Small intestine (tissue), 7 donors: ENCODE measurements at regions not wholly inside any gene's neighbourhood (a gene's known extent, or its start where the extent isn't known, plus 50 kb on each side); places are given as distances from the start of the nearest gene placed in this dataset.

Experiments used
- DNase-seq, 2 donors: peaks; one replicate each; pipeline versions ENCODE4 v3.0.0 to v3.0.0-alpha.2; 2013
- FAIRE-seq: peaks from 2 replicates; lab custom pipeline; 2012; peaks lifted over from hg19 to GRCh38; lab: Jason Lieb, UNC
- H3K27ac ChIP-seq, 3 donors: one replicate each; pipeline ENCODE4 v1.5.1; 2013; ENCODE audit warnings: low read length in 2 of 3, mild to moderate bottlenecking in 2 of 3, control low read depth in 1 of 3, inconsistent platforms in 1 of 3, low read depth in 1 of 3, moderate library complexity in 1 of 3
- H3K27me3 ChIP-seq, 3 donors: one replicate each; pipeline ENCODE4 v1.6.1; 2013; ENCODE audit warnings: low read length in 3 of 3, inconsistent platforms in 1 of 3; ENCODE audit not compliant: control insufficient read depth in 3 of 3, insufficient read depth in 3 of 3
- H3K36me3 ChIP-seq, 3 donors: one replicate each; pipeline ENCODE4 v1.6.1; 2013; ENCODE audit warnings: low read length in 3 of 3, inconsistent platforms in 1 of 3, low read depth in 1 of 3, mild to moderate bottlenecking in 1 of 3, moderate library complexity in 1 of 3; ENCODE audit not compliant: control insufficient read depth in 3 of 3, insufficient read depth in 2 of 3
- H3K4me1 ChIP-seq, 3 donors: one replicate each; pipeline ENCODE4 v1.6.1; 2013; ENCODE audit warnings: low read length in 2 of 3, inconsistent platforms in 1 of 3, low read depth in 1 of 3, mild to moderate bottlenecking in 1 of 3, moderate library complexity in 1 of 3; ENCODE audit not compliant: control insufficient read depth in 3 of 3, insufficient read depth in 2 of 3
- H3K4me3 ChIP-seq, 3 donors: one replicate each; pipeline ENCODE4 v1.5.1; 2013; ENCODE audit warnings: low read length in 3 of 3, control low read depth in 1 of 3, inconsistent platforms in 1 of 3, low read depth in 1 of 3, mild to moderate bottlenecking in 1 of 3, moderate library complexity in 1 of 3
- H3K9me3 ChIP-seq, 2 donors: one replicate each; pipeline ENCODE4 v1.6.1; 2013; ENCODE audit warnings: low read depth in 1 of 2, low read length in 1 of 2; ENCODE audit not compliant: control insufficient read depth in 2 of 2, insufficient read depth in 1 of 2
- WGBS, 3 donors: extraction: QIAGEN DNeasy Blood & Tissue Kit; methylation state at CpG; one replicate each; pipeline ENCODE4 v1.1.7; 2013; 5-methylcytosine and 5-hydroxymethylcytosine counted together
- donor health status: healthy with polysubstance abuse.
- donor health status: control.
- donor health status: control.
- donor health status: Bipolar disorder and iron deficiency.
- donor health status: healthy.

DNA sequence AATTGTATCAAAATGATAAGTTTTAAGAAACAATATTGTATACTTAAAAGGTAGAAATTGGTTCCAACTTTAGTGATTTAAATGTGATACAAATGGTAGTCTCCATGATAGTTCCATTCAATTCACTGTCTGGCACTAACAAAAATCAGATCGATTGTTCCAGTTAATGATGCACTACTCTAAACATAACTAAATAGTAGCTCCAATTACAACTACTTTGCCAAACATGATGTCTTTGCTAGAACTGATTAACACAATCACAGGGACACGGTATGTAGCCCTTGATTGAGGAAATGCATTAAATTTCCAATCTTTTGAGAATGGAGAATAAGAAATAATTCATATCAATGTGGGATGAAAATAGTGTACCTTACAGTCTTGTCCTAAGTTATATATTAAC, 962.4 kb upstream of the GHITM start:
- FAIRE-seq (no peak), DNase-seq (no peak)
- H3K9me3 ChIP-seq: no peaks in the 10 kb centered on the region
- no peaks in the 10 kb centered on the region for H3K4me1 ChIP-seq
- no peaks in the 10 kb centered on the region for H3K36me3 ChIP-seq
- no peak overlapping the region for H3K27ac ChIP-seq
- H3K4me3 ChIP-seq: no peak overlapping the region
- no peaks in the 10 kb centered on the region for H3K27me3 ChIP-seq
- 45 to 59% (median 54%) methylated on average over 2 of the region's 2 CpGs for WGBS, 3 donors

DNA sequence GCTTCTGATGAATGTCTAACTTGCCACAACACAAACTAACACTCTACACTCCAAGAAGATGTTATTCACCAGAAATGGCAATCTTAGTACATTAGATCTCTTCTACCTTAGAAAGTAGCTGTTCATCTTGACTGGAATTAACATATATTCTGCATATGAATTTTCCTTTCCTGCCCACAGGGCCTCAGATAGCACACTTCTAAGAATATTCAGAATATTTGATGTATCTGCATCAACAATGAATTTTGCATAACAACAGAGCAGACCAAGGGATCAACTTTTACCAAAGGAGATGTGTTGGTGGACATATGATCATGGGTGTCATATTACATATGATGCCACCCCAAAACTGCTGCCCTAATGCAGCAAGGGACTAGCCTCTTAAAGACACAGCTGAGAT, 960.8 kb upstream of the GHITM start:
- Histone ChIP-seq H3K9me3 (no peaks in the 10 kb centered on the region), H3K27me3 (no peaks in the 10 kb centered on the region), H3K36me3 (no peaks in the 10 kb centered on the region), H3K27ac (no peak overlapping the region), H3K4me3 (no peak overlapping the region), H3K4me1 (no peaks in the 10 kb centered on the region)
- FAIRE-seq: no peak
- no peak for DNase-seq

DNA sequence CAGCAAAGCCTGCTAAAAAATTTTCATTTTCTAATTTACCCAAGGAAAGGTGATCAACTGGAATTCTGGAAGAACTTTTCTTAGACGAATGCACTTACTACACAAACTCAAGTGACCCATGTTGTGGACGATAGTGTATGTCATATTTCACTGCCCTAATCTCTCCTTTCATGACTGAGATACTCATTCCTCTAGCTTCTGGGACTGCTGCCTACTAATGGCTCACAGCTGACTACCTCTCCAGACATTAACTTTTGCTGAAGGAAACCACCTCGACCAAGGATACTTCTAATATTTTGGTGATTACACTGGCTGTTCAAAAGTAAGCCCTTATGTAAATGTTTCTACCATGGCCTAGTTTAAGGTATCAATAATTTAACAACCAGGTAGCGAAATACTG, 959.9 kb upstream of the GHITM start:
- H3K4me3 ChIP-seq: no peak overlapping the region
- H3K9me3 ChIP-seq: no peaks in the 10 kb centered on the region
- H3K27ac ChIP-seq: no peak overlapping the region
- H3K27me3 ChIP-seq: no peaks in the 10 kb centered on the region
- H3K36me3 ChIP-seq: no peaks in the 10 kb centered on the region
- no peak for DNase-seq
- WGBS, 3 donors: 71 to 88% (median 81%) methylated on average over 4 of the region's 4 CpGs
- no peaks in the 10 kb centered on the region for H3K4me1 ChIP-seq
- no peak for FAIRE-seq

DNA sequence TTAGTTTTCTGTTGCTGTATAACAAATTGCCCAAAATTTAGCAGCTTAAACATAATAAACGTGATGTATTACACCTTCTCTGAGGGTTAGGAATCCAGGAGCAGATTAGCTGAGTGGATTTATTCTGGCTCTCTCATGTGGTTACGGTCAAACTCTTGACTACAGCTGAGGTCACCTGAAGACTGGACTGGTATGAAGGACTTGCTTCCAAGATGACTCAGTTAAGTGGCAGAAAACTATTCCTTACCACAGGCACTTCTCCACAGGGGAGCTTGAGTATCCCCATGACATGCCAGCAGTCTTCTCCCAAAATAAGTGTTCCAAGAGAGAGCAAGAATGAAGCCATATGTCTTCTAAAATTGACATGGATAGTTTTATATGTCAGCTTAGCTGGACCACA, 957.2 kb upstream of the GHITM start:
- FAIRE-seq (no peak), DNase-seq (no peak)
- no peaks in the 10 kb centered on the region for H3K27me3 ChIP-seq
- WGBS, 3 donors: 75 to 83% (median 78%) methylated on average over 2 of the region's 2 CpGs
- no peak overlapping the region for H3K27ac ChIP-seq
- no peaks in the 10 kb centered on the region for H3K9me3 ChIP-seq
- H3K4me3 ChIP-seq: no peak overlapping the region
- no peaks in the 10 kb centered on the region for H3K4me1 ChIP-seq
- H3K36me3 ChIP-seq: no peaks in the 10 kb centered on the region

DNA sequence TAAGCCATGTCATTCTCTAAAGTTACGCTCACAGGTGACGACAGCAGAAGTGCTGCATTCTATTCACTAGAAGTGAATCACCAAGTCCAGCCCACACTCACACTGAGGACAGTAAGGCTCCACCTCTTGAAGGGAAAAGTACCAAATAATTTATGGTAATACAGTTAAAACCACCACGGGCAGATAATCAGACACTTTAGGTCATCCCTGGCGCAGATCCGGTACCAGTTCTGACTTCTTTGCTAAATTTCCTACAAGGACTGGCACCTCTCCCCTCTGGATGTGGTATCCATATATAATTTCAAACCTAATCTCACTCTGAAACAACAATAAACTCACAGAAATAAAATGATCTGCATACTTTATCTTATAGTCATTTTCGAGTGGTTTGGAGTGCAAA, 954.7 kb upstream of the GHITM start:
- Histone ChIP-seq H3K4me1 (no peaks in the 10 kb centered on the region), H3K4me3 (no peak overlapping the region), H3K36me3 (no peaks in the 10 kb centered on the region), H3K27ac (no peak overlapping the region), H3K9me3 (no peaks in the 10 kb centered on the region), H3K27me3 (no peaks in the 10 kb centered on the region)
- no peak for DNase-seq
- WGBS, 3 donors: 86 to 91% (median 87%) methylated on average over 6 of the region's 6 CpGs
- no peak for FAIRE-seq

DNA sequence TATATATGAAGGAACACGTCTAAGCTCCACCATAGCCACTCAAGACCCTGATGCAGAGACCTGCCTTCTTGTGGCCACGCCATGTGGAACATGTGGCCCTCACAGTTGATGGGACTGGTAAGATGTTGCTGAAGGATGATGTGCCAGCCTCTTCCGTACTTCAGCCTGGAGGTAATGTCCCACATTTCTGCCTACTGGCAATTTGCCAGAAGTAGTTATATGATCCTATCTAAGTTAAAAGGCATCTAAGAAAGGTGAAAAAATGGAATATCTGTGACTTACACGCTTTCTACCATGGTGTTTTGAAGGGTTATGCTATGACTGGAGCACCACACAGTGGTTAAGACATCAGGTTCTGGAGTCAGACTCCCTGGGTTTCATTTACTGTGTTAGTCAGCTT, 948.7 kb upstream of the GHITM start:
- 72 to 84% (median 76%) methylated on average over 4 of the region's 4 CpGs for WGBS, 3 donors
- no peak overlapping the region for H3K4me3 ChIP-seq
- H3K4me1 ChIP-seq: no peaks in the 10 kb centered on the region
- no peaks in the 10 kb centered on the region for H3K9me3 ChIP-seq
- H3K27ac ChIP-seq: no peak overlapping the region
- FAIRE-seq (no peak), DNase-seq (no peak)
- no peaks in the 10 kb centered on the region for H3K27me3 ChIP-seq
- H3K36me3 ChIP-seq: no peaks in the 10 kb centered on the region

DNA sequence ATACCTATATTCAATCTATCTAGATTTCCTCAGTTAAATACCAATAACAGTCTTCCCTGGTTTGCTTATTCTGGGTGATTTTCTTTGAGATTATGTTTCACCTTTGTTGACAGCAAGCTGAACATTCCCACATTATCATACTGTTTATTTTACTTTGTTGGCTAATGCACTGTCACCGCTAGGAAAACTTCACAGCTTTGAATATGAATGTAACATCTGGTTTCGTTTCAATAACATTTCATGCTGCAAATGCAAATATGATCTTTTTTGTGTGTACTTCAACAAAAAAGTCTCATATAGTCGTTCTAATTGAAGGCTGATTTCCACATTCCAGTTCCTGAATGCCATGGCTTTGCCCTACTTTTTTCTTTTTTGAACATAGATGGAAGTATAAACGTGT, 946.3 kb upstream of the GHITM start:
- Histone ChIP-seq H3K4me3 (no peak overlapping the region), H3K36me3 (no peaks in the 10 kb centered on the region), H3K9me3 (no peaks in the 10 kb centered on the region), H3K4me1 (no peaks in the 10 kb centered on the region), H3K27ac (no peak overlapping the region), H3K27me3 (no peaks in the 10 kb centered on the region)
- FAIRE-seq (no peak), DNase-seq (no peak)
- WGBS, 3 donors: 28 to 35% (median 29%) methylated on average over 4 of the region's 4 CpGs

DNA sequence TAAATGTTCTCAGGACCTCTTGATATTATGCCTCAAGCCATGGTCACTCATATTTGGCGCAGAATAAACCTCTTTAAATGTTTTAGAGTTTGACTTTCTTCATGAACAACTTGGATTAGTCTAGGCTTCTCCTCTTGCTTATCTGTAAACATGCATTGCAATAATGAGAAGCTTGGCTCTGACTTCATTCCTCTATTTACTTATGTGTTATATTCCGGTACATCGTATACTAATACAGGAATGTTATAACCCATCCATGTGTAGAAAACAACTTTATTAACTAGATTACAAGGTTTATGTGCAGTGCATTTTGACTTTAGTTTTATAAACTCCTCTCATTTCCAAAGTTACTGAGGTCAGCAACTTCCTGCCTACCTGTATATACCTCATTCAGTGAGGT, 944.3 kb upstream of the GHITM start:
- Histone ChIP-seq H3K27ac (no peak overlapping the region), H3K36me3 (no peaks in the 10 kb centered on the region), H3K4me3 (no peak overlapping the region), H3K4me1 (no peaks in the 10 kb centered on the region), H3K9me3 (no peaks in the 10 kb centered on the region), H3K27me3 (no peaks in the 10 kb centered on the region)
- DNase-seq (no peak), FAIRE-seq (no peak)
- 77 to 87% (median 79%) methylated on average over 3 of the region's 3 CpGs for WGBS, 3 donors

DNA sequence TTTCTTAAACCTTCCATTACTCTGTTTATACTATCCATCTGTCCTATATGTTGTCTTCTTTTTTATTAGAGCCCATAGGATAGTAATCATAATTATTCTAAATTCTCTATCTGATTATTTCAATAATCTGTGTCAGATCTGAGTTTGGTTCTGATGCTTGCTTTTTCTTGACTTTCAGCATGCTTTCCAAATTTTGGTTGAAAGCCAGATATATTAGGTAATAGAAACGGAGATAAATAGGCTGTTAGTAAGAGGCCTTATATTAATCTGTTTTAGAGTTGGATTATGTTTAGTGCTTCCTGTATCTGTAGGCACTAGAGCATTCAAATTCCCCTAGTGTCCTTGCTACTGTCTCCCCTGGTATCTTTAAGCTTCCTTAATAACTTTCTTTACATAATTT, 939.9 kb upstream of the GHITM start:
- Histone ChIP-seq H3K36me3 (no peaks in the 10 kb centered on the region), H3K27ac (no peak overlapping the region), H3K9me3 (no peaks in the 10 kb centered on the region), H3K27me3 (no peaks in the 10 kb centered on the region), H3K4me3 (no peak overlapping the region), H3K4me1 (no peaks in the 10 kb centered on the region)
- FAIRE-seq: no peak
- 65 to 76% (median 74%) methylated on average over 1 of the region's 1 CpG for WGBS, 3 donors
- no peak for DNase-seq
